Fibroblast of skin of right biceps (primary cell): ENCODE measurements at regions not wholly inside any gene's neighbourhood (a gene's known extent, or its start where the extent isn't known, plus 50 kb on each side); places are given as distances from the start of the nearest gene placed in this dataset.
"Not testable (repeated sequence)": the region's sequence is repeated elsewhere in the genome, so short reads cannot be mapped to it uniquely, and the experiment has no call there.

Experiments used
- DNase-seq: peaks from one replicate; pipeline ENCODE4 v3.0.0-alpha.2; 2013

GRCh38 chr18:8970843-8971242 lies 131.7 kb upstream of the NDUFV2 start:
- no peak for DNase-seq

DNA sequence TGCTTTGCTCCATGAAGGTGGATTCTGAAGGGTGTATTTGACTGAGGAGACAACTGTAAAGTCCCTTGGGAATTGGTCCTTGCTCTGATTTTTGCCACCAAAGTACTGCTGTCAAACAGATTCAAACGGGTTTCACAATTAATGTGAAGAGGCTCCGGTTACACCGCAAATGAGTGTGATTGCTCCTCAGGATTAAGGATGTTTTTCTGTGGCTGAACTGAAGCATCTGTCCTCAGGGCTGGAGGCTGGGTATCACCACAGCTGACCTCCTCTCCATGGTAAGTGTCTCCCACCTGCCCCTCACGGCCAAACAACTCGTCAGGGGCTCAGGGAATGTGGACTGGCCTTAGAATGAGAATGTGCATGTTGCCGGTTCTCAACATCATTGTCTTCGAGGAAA lies 130.4 kb upstream of the NDUFV2 start:
- DNase-seq = no peak

DNA sequence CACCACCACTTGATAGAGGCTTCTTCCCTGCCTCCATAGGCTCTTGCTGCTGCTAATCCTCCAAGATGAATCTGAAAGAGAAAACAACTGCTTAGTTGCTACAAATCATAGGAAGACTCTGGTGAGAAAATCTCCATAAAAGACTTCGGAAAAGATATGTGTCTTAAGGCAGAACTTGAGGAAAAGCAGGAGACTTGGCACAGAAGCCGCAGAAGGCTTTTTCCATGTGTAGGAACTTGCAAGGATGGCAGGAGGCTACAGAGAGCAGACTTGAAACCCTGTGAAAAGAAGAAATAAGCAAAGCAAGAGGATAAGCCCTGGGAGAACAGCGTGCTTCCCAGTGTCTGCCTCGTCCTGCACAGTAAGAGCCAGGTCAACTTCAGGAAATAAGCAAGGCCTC lies 128.2 kb upstream of the NDUFV2 start:
- DNase-seq = no peak

- no peak for DNase-seq
Measured at GRCh38 chr18:8974696-8975095, 127.8 kb upstream of the NDUFV2 start.

DNA sequence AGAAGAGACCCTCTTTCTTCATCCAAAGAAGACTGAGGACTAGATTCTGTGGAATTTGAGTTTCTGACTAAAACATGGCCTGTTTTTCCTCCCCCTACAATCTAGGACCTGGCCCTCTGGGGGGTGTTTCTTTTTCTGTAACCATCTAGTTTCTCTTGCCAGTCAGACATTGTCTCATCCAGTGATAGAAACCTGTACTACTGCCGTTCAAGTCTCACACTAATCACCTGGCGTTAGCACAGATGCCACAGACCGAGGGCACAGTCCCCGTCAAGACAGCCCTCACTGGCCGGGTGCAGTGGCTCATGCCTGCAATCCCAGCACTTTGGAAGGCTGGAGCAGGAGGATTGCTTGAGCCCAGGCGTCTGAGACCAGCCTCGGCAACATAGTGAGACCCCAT lies 126.9 kb upstream of the NDUFV2 start:
- no peak for DNase-seq

- DNase-seq = no peak
Measured at GRCh38 chr18:8976606-8977005, 125.9 kb upstream of the NDUFV2 start.

- no peak for DNase-seq
Measured at GRCh38 chr18:8977166-8977565, 125.3 kb upstream of the NDUFV2 start.

- no peak for DNase-seq
Measured at GRCh38 chr18:8977701-8978100, 124.8 kb upstream of the NDUFV2 start.

DNA sequence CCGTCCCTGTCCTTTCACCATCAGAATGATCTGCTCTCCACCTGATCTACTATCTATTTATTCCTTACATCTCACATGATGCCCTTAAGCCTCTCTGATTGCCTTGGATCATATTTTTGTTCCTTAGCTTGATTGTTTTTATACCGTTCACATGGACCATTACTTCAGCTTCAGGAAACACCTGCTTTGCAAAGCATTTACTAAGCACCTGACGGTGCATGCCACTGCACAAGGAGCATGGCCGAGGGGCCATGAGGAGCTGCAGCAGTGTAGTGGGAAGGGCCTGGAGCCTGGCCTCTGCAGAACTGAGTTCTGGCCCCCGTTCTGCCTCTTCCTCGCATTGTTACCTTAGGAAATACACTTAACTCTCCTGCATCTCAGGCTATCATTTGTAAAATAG lies 124.1 kb upstream of the NDUFV2 start:
- no peak for DNase-seq

- DNase-seq = no peak
Measured at GRCh38 chr18:8979258-8979988, 123.1 kb upstream of the NDUFV2 start.

DNA sequence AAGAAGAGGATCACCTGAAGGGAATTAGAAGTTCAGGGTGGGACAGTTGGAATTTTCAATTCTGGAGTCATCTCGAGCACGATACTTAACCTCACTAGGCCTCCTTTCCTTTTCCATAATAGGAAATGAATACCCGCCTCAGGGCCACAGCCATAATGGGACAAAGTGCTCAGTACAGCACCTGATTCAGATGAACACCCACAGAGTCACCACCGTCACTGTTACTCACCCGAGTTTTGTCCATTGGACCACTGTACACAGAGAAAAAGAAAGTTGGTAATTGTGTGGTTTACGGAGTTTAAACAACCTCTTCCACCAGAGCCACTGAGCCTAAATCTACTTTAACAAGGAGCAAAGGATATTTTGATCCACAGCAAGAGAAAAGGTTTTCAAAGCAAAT lies 122.0 kb upstream of the NDUFV2 start:
- no peak for DNase-seq

DNA sequence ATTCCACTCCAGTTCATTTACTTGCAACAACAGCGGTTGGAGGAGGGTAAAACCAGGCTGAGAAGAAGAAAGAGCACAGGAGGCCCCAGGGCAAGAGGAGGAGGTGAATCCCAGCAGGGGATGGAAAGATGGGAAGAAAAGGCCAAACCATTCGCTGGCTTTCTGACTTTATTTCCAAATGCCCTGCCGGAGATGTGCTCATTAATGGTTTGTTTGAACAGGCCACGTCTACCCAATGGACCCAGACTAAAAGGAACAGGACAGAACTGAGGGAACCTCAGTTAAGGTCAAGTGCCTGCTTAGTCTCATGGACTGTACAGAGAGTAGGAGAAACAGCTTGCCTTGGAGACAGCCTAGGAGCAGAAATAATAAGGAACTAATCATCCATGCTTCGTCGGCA lies 121.6 kb upstream of the NDUFV2 start:
- DNase-seq = no peak

GRCh38 chr18:8982416-8983183 lies 119.9 kb upstream of the NDUFV2 start:
- DNase-seq = peak; percentile 85

DNA sequence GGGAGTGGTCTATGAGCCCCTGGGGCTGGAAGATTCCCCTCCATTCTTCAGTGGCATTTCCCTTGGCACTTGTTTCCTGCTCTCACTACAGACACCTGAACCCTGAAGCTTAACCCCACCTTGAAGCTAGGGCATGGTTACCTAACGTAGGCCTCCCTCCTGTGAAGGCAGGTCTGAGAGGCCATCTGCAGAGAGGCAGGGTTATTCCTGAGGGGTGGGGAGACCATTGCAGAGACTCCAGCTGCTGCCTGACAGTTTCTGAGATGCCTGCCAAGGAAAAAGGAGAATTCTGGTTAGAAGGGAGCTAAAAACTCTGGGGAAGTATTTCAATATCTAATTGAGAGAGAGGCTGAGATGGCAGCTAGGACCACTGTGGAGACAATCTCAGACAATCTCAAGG lies 119.3 kb upstream of the NDUFV2 start:
- DNase-seq = no peak

- DNase-seq = no peak
Measured at GRCh38 chr18:8984131-8984721, 118.3 kb upstream of the NDUFV2 start.

DNA sequence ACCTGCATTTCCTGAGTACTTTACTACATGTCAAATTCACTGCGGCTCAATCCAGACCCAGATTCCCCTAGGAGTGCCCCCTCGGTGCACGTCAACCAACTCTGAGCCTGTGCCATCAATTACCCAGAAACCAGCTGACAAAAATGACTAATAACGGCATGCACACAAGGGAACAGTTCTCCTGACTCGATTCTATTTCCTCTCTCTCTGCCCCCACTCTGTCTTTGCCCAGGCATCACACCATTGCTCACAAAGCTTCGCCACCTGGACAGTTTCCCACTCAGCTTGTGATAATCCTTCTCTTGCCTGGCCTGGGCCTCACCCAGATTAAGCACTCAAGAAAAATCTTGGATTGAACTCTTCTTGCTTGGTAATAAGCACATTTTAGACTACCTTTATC lies 115.3 kb upstream of the NDUFV2 start:
- peak; percentile 63 for DNase-seq

- DNase-seq = peak; percentile 63
Measured at GRCh38 chr18:8988260-8988871, 114.1 kb upstream of the NDUFV2 start.

GRCh38 chr18:8989017-8989416 lies 113.5 kb upstream of the NDUFV2 start:
- DNase-seq = no peak

DNA sequence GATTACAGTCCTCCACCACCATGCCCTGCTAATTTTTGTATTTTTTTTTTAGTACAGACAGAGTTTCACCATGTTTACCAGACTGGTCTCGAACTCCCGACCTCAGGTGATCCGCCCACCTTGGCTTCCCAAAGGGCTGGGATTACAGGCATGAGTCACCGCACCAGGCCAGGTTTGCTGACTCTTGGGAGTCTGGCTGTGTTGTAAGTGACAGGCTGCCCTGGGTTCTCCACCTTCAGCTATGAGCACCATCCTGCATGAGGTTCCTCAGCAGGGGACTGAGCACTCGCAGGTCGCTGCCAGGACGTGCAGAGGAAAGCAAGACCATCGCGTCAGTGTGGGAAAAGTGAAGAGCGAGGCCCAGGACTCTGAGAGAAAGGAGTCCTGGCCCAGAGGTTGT lies 112.6 kb upstream of the NDUFV2 start:
- peak; percentile 13 for DNase-seq

GRCh38 chr18:8990276-8991031 lies 112.0 kb upstream of the NDUFV2 start:
- DNase-seq = peak; percentile 66

DNA sequence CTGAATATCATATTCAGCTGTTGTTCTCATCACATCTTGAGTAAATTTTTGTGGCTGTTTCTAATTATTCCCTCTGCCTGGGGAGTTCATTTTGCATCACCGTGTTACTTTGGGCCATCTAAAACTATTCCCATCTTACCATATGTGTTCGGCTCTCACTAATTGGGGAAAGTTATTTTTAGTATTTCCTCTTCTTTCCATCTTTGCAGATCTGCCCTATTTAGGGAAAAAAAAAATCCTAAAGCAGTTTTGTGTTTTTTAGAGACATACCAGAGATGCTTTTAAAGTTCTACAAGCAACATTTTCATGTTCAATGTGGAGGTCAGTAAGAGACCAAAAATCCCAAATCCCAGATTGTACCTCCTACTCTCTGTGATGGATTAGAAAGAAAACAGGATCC lies 111.3 kb upstream of the NDUFV2 start:
- DNase-seq = peak; percentile 84

- DNase-seq = not testable (repeated sequence)
Measured at GRCh38 chr18:8992500-8992899, 110.0 kb upstream of the NDUFV2 start.

DNA sequence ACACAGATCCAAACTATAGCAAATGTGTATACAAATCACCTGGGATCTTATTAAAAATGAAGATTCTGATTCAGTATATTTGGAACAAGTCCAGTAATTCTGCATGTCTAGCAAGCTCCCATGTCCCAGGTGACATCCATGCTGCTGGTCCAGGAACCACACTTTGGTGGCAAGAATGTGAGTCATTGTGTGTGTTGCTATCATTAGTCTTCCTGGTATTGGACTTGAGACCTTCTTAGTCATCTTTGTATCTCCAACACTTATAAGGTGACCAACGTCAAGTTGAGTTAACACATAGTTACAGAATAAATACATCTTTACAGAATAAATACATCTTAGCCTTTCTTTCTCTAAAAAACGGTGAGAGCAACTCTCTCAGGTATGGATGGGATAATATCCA lies 107.9 kb upstream of the NDUFV2 start:
- peak; percentile 58 for DNase-seq
